ENCODE measurements at regions not wholly inside any gene's neighbourhood (a gene's known extent, or its start where the extent isn't known, plus 50 kb on each side); places are given as distances from the start of the nearest gene placed in this dataset.

GRCh38 chr5:165282491-165282890 is 1777.1 kb downstream of the MAT2B start:
- no peaks in the 10 kb centered on the region for H3F3A ChIP-seq (ENCODE audit: insufficient read depth, low read length, poor library complexity, severe bottlenecking)
- H3K27ac ChIP-seq (ENCODE audit: low read length): no peak overlapping the region
- TF ChIP-seq MXI1 (conservative IDR thresholded peaks at IDR 0.05; ENCODE audit: poor library complexity, severe bottlenecking): no peak
- TF ChIP-seq EP300 (conservative IDR thresholded peaks at IDR 0.05; ENCODE audit: poor library complexity, severe bottlenecking): no peak
- TF ChIP-seq EZH2 (IDR thresholded peaks at IDR 0.05; ENCODE audit: borderline replicate concordance, insufficient read depth, low read length, poor library complexity, severe bottlenecking): no peak
- TF ChIP-seq RAD21 (conservative IDR thresholded peaks at IDR 0.05): no peak
- TF ChIP-seq CTCF (IDR thresholded peaks at IDR 0.05; ENCODE audit: poor library complexity, severe bottlenecking): no peak
- TF ChIP-seq REST (IDR thresholded peaks at IDR 0.05; ENCODE audit: borderline replicate concordance): no peak
- TF ChIP-seq SMC3 (conservative IDR thresholded peaks at IDR 0.05; ENCODE audit: poor library complexity): no peak
- TF ChIP-seq TAF1 (IDR thresholded peaks at IDR 0.05; ENCODE audit: low read depth): no peak
- no peak for TF ChIP-seq POLR2AphosphoS5 (IDR thresholded peaks at IDR 0.05)
- no peaks in the 10 kb centered on the region for H3K79me2 ChIP-seq (replicated peaks; ENCODE audit: insufficient read depth, low read length)
- no peaks in the 10 kb centered on the region for H3K9me3 ChIP-seq (ENCODE audit: low read length)
- H4K20me1 ChIP-seq (ENCODE audit: insufficient read depth): no peaks in the 10 kb centered on the region
- H3K27me3 ChIP-seq (ENCODE audit: insufficient read depth, low read depth, low read length): no peaks in the 10 kb centered on the region
- no peak overlapping the region for H2AFZ ChIP-seq (ENCODE audit: low read depth, low read length)
- H3K9me2 ChIP-seq (ENCODE audit: insufficient read depth, low read length): no peaks in the 10 kb centered on the region
- no peak overlapping the region for H3K4me3 ChIP-seq (ENCODE audit: low read length)
- no peak overlapping the region for H3K4me2 ChIP-seq (ENCODE audit: low read length)
- no peaks in the 10 kb centered on the region for H3K36me3 ChIP-seq (ENCODE audit: insufficient read depth, low read length)
- no peak overlapping the region for H3K9ac ChIP-seq (ENCODE audit: low read length)

GRCh38 chr5:165286692-165287091 is 1781.3 kb downstream of the MAT2B start:
- Histone ChIP-seq H3K9me2 (ENCODE audit: insufficient read depth, low read length) (no peaks in the 10 kb centered on the region), H3K4me3 (ENCODE audit: low read length) (no peak overlapping the region), H3K9ac (ENCODE audit: low read length) (no peak overlapping the region), H3K36me3 (ENCODE audit: insufficient read depth, low read length) (no peaks in the 10 kb centered on the region), H3K79me2 (replicated peaks; ENCODE audit: insufficient read depth, low read length) (no peaks in the 10 kb centered on the region), H3K9me3 (ENCODE audit: low read length) (no peaks in the 10 kb centered on the region), H3F3A (ENCODE audit: insufficient read depth, low read length, poor library complexity, severe bottlenecking) (no peaks in the 10 kb centered on the region), H2AFZ (ENCODE audit: low read depth, low read length) (no peak overlapping the region), H3K4me2 (ENCODE audit: low read length) (no peak overlapping the region), H4K20me1 (ENCODE audit: insufficient read depth) (no peaks in the 10 kb centered on the region), H3K27me3 (ENCODE audit: insufficient read depth, low read depth, low read length) (no peaks in the 10 kb centered on the region), H3K27ac (ENCODE audit: low read length) (no peak overlapping the region)
- TF ChIP-seq CTCF (IDR thresholded peaks at IDR 0.05; ENCODE audit: poor library complexity, severe bottlenecking) (no peak), TAF1 (IDR thresholded peaks at IDR 0.05; ENCODE audit: low read depth) (no peak), EZH2 (IDR thresholded peaks at IDR 0.05; ENCODE audit: borderline replicate concordance, insufficient read depth, low read length, poor library complexity, severe bottlenecking) (no peak), MXI1 (conservative IDR thresholded peaks at IDR 0.05; ENCODE audit: poor library complexity, severe bottlenecking) (no peak), POLR2AphosphoS5 (IDR thresholded peaks at IDR 0.05) (no peak), SMC3 (conservative IDR thresholded peaks at IDR 0.05; ENCODE audit: poor library complexity) (no peak), RAD21 (conservative IDR thresholded peaks at IDR 0.05) (no peak), REST (IDR thresholded peaks at IDR 0.05; ENCODE audit: borderline replicate concordance) (no peak), EP300 (conservative IDR thresholded peaks at IDR 0.05; ENCODE audit: poor library complexity, severe bottlenecking) (no peak)
